Liver (tissue), 8 donors: ENCODE measurements at regions not wholly inside any gene's neighbourhood (a gene's known extent, or its start where the extent isn't known, plus 50 kb on each side); places are given as distances from the start of the nearest gene placed in this dataset.

Experiments used
- DNase-seq: peaks from one replicate; pipeline ENCODE4 v3.0.0-alpha.2; 2017; ENCODE audit warnings: low spot score
- H3K27ac ChIP-seq, 2 donors: one replicate each; pipeline ENCODE4 v1.7.0; 2013; ENCODE audit warnings: inconsistent platforms in 2 of 2, low read length in 2 of 2, control low read depth in 1 of 2, low read depth in 1 of 2, mild to moderate bottlenecking in 1 of 2
- H3K27me3 ChIP-seq, 4 donors: one replicate each; pipeline versions ENCODE4 v1.6.1 to v1.7.0; 2013; ENCODE audit warnings: low read length in 3 of 4, inconsistent platforms in 1 of 4, mild to moderate bottlenecking in 1 of 4, moderate library complexity in 1 of 4; ENCODE audit not compliant: control insufficient read depth in 4 of 4, insufficient read depth in 4 of 4
- H3K36me3 ChIP-seq, 4 donors: one replicate each; pipeline versions ENCODE4 v1.6.1 to v1.7.0; 2013; ENCODE audit warnings: low read length in 3 of 4, mild to moderate bottlenecking in 3 of 4, low read depth in 1 of 4, moderate library complexity in 1 of 4; ENCODE audit not compliant: control insufficient read depth in 4 of 4, insufficient read depth in 3 of 4
- H3K4me1 ChIP-seq, 4 donors: one replicate each; pipeline versions ENCODE4 v1.6.1 to v1.7.0; 2013; ENCODE audit warnings: low read length in 3 of 4, mild to moderate bottlenecking in 3 of 4, moderate library complexity in 1 of 4; ENCODE audit not compliant: control insufficient read depth in 4 of 4, insufficient read depth in 4 of 4
- H3K4me3 ChIP-seq, 3 donors: one replicate each; pipeline versions ENCODE4 v1.6.1 to v1.7.0; 2013; ENCODE audit warnings: low read length in 3 of 3, control low read depth in 1 of 3, low read depth in 1 of 3, mild to moderate bottlenecking in 1 of 3
- H3K9ac ChIP-seq, 2 donors: one replicate each; pipeline ENCODE4 v1.7.0; 2013; ENCODE audit warnings: low read length in 2 of 2, mild to moderate bottlenecking in 2 of 2, moderate library complexity in 2 of 2, control low read depth in 1 of 2, low read depth in 1 of 2
- H3K9me3 ChIP-seq, 4 donors: one replicate each; pipeline versions ENCODE4 v1.6.1 to v1.7.0; 2013; ENCODE audit warnings: low read length in 3 of 4; ENCODE audit not compliant: control insufficient read depth in 4 of 4
- ATF3 ChIP-seq: IDR thresholded peaks from 2 replicates; pipeline ENCODE4 v1.6.1; 2016; ENCODE audit warnings: antibody characterized with exemption
- CTCF ChIP-seq: fragments of 150-350 bp; IDR thresholded peaks from 2 replicates; pipeline ENCODE4 v1.5.1; 2017; ENCODE audit warnings: improper control_type of control experiment, low read depth, low read length; ENCODE audit not compliant: missing input control
- EGR1 ChIP-seq, 2 donors: IDR thresholded peaks; 2 replicates each; pipeline ENCODE4 v1.6.1; 2016 to 2018; ENCODE audit warnings: antibody characterized with exemption in 2 of 2, low read depth in 2 of 2
- FOXA1 ChIP-seq: IDR thresholded peaks from 2 replicates; pipeline ENCODE4 v1.6.1; 2016; ENCODE audit warnings: antibody characterized with exemption
- HNF4A ChIP-seq, 2 donors: conservative IDR thresholded peaks; 2 replicates each; pipeline ENCODE4 v1.6.1; 2016; ENCODE audit warnings: antibody characterized with exemption in 2 of 2, mild to moderate bottlenecking in 2 of 2
- HNF4G ChIP-seq: IDR thresholded peaks from 2 replicates; pipeline ENCODE4 v1.6.1; 2016; ENCODE audit warnings: antibody characterized with exemption
- JUND ChIP-seq, 2 donors: IDR thresholded peaks; 2 replicates each; pipeline ENCODE4 v1.6.1; 2016; ENCODE audit warnings: antibody characterized with exemption in 2 of 2
- MAX ChIP-seq: IDR thresholded peaks from 2 replicates; pipeline ENCODE4 v1.6.1; 2016; ENCODE audit warnings: antibody characterized with exemption
- NR2F2 ChIP-seq: IDR thresholded peaks from 2 replicates; pipeline ENCODE4 v1.6.1; 2016; ENCODE audit warnings: antibody characterized with exemption
- REST ChIP-seq: IDR thresholded peaks from 2 replicates; pipeline ENCODE4 v1.6.1; 2016; ENCODE audit warnings: antibody characterized with exemption, mild to moderate bottlenecking
- RXRA ChIP-seq, 2 donors: IDR thresholded peaks; 2 replicates each; pipeline ENCODE4 v1.6.1; 2017 to 2018; ENCODE audit warnings: antibody characterized with exemption in 2 of 2, mild to moderate bottlenecking in 1 of 2
- SP1 ChIP-seq: IDR thresholded peaks from 2 replicates; pipeline ENCODE4 v1.6.1; 2018; ENCODE audit warnings: antibody characterized with exemption, mild to moderate bottlenecking
- TAF1 ChIP-seq: conservative IDR thresholded peaks from 2 replicates; pipeline ENCODE4 v1.6.1; 2016; ENCODE audit warnings: antibody characterized with exemption, mild to moderate bottlenecking
- ZBTB33 ChIP-seq: IDR thresholded peaks from 2 replicates; pipeline ENCODE4 v1.6.1; 2016; ENCODE audit warnings: antibody characterized with exemption
- WGBS: extraction: QIAGEN DNeasy Blood & Tissue Kit; methylation state at CpG from one replicate; pipeline ENCODE4 v1.1.7; 2013; 5-methylcytosine and 5-hydroxymethylcytosine counted together
- donor health status: healthy.
- donor health status: healthy.
- donor health status: healthy.
- donor health status: healthy.
- donor health status: healthy.

GRCh38 chr9:81417941-81418340 lies 271.4 kb downstream of the TLE1 start:
- no peak overlapping the region for H3K27ac ChIP-seq
- no peak for DNase-seq
- H3K9me3 ChIP-seq, result no peaks in the 10 kb centered on the region
- no peak overlapping the region for H3K9ac ChIP-seq
- no peaks in the 10 kb centered on the region for H3K36me3 ChIP-seq
- no peak overlapping the region for H3K4me3 ChIP-seq
- no peaks in the 10 kb centered on the region for H3K27me3 ChIP-seq
- no peak for TF ChIP-seq HNF4G
- TF ChIP-seq ZBTB33, result no peak
- no peak for TF ChIP-seq REST
- no peak for TF ChIP-seq EGR1 (IDR thresholded peaks at IDR 0.05; ENCODE audit: low read depth in 2 of 2)
- no peaks in the 10 kb centered on the region for H3K4me1 ChIP-seq

- Histone ChIP-seq H3K9ac (no peak overlapping the region), H3K9me3 (no peaks in the 10 kb centered on the region), H3K27ac (no peak overlapping the region), H3K4me1 (no peaks in the 10 kb centered on the region), H3K4me3 (no peak overlapping the region), H3K27me3 (no peaks in the 10 kb centered on the region), H3K36me3 (no peaks in the 10 kb centered on the region)
- TF ChIP-seq REST (no peak), ZBTB33 (no peak), JUND (IDR thresholded peaks at IDR 0.05) (no peak), TAF1 (no peak), EGR1 (IDR thresholded peaks at IDR 0.05; ENCODE audit: low read depth in 2 of 2) (no peak), FOXA1 (no peak), MAX (no peak), HNF4A (conservative IDR thresholded peaks at IDR 0.05) (no peak), RXRA (IDR thresholded peaks at IDR 0.05) (no peak), SP1 (no peak), ATF3 (no peak), NR2F2 (no peak), CTCF (no peak)
- 93% methylated on average over 2 of the region's 2 CpGs for WGBS
- DNase-seq, result no peak
These were observed 272.1 kb downstream of the TLE1 start for GRCh38 chr9:81417299-81417675.
